GM18508 (cell line): ENCODE measurements at regions not wholly inside any gene's neighbourhood (a gene's known extent, or its start where the extent isn't known, plus 50 kb on each side); places are given as distances from the start of the nearest gene placed in this dataset.

Experiments
- ATAC-seq: cut with Tn5 transposase; IDR thresholded peaks from one replicate; pipeline ENCODE4 v1.9.1; 2021; ENCODE audit warnings: moderate number of reproducible peaks; ENCODE audit not compliant: insufficient read depth, unreplicated experiment

DNA sequence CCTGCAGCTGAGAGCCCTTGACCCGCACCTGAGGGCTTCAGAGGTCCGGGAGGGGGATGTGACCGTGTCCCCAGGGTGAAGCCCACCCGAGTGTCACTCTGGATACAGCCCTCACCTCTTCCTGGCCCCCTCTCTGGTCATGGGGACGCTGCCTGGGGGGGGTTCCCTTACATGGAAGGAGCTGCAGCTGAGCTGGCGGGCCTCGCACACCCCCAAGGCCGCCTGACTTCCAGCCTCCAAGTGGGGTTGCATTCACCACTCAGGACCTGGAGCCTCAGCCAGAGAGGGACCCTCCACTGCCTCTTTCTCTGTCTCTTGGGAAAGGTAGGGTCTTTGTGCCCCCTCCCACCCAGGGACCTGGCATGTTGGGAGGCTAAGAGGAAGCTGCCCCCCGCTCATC is 284.6 kb downstream of the SEC14L1 start:
- no peak for ATAC-seq

DNA sequence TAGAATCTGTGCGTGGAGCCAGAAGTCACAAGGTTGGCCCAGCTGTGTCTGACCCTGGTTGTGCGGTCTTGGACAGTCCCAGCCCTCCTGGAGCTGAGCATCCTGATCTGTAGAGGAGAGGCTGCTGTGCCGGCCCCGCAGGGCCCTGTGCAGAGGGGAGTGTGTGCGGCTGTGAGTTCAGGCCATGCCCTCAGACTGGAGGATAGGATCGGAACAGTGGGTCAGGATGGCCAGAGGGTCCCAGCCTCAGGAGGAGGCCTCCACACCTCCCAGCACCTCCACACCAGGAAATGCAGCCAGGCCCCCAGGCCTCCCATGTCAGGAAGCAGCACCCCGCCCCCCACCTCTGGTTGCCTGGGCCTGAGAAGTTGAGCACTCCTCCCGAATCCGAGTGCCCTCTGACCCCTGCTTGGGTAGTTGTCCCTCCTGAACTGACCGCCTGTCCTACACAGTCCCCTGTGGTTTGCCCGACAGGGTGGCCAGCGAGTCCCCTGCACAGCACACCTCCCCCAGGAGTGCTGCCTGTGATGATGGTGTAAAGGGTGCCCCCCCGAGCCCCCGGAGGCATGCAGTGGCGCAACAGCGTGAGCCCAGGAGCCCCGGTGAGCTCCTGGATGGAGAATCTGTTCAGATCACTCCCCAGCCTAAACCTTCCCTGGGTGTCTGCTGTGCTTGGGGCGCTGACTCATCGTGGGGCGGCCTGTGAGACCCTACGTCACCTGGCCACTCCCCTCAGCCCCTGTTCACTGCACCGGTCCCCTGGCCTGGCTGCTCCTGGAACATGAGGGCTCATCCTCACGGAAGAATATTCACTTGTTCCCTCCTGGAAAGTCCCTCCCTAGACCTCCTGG is 285.2 kb downstream of the SEC14L1 start:
- no peak for ATAC-seq

GRCh38 chr17:77426676-77427386 is 286.1 kb downstream of the SEC14L1 start:
- no peak for ATAC-seq

DNA sequence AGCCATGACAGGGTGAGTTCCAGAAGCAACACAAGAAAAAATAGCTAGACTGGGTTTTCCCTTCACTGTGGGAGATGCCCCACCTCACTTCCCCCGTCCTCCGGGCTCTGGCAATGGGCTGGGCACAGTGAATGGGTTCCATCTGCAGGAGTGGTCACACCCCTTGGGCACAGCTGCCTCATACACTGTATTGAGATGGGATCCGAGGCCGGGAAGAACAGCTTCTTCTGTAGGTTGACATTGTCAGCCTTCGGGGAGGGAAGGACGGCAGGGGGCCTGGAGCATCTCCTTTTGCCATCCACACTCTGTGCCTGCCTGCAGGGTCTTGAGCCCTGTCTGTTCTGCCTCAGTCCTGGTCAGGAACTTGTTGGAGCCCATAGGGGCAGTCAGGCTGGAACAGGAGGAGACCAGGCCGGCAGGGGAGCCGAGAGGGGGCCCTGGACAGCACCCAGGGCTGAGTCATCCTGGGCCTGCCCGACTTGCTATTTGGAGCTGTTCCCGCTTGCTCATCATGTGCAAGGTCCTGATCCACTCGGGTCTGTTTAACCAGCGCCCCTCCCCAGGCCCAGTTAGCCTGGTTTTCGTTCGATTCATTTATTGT is 286.7 kb downstream of the SEC14L1 start:
- no peak for ATAC-seq

DNA sequence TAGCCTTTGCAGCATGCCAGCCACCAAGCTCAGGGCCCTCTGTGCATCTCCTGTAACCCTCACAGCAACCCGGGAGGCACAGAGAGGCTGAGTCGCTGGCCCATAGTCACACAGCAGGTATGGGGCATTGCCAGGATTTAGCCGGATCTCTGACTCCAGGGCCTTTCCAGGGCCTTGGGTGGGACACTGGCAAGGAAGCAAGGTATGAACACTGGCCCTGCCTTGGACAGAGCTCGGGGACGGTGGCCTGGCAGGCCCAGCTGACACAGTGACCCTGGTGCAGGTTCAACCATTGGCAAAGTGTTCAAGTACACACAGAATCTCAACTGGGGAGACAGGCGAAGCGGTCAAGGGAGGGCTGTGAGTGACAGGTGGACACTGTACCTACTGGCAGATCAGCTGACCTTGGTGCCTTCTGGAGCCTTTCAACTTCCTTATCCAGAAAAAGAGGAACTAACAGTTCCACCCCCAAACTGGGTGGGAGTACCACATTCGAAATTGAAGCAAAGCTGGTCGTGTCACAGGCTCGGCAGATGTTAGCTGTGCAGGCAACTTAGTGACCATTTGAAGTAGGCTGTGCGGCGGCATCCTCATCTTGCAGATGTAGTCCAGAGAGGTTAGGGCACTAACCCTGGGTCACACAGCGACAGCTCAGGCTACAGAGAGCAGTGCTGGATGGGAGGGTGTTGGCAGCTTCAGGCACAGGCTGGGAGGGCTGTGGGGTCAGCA is 287.4 kb downstream of the SEC14L1 start:
- no peak for ATAC-seq

GRCh38 chr17:77428749-77429368 is 288.1 kb downstream of the SEC14L1 start:
- no peak for ATAC-seq

DNA sequence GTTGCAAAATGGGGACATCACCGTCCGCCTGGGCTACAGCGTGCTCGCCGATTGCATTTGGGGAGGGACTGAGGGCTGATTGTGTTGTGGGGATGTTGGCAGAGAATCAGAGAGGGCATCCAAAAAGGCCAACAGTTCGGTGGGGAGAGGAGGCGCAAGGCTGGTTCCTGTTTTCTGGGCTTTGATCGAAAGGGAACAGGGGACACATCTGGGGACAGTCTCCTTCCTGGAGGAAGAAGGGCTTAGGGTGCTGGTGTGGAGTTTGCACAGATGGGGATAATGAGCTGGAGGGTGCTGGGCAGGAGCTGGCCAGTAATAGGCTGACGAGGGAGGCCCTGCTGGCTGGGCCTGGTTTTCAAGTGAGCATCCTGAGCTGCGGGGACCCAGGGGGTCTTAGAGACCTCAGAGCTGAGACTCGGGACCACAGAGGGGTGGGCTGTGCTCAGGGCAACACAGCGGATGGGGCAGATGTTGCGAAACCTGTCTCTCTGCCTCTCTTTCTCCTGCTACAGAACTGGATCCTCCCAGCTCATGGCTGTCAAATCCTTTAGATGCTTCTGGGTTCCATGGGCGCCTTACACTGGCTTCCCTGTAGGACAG is 288.7 kb downstream of the SEC14L1 start:
- no peak for ATAC-seq

DNA sequence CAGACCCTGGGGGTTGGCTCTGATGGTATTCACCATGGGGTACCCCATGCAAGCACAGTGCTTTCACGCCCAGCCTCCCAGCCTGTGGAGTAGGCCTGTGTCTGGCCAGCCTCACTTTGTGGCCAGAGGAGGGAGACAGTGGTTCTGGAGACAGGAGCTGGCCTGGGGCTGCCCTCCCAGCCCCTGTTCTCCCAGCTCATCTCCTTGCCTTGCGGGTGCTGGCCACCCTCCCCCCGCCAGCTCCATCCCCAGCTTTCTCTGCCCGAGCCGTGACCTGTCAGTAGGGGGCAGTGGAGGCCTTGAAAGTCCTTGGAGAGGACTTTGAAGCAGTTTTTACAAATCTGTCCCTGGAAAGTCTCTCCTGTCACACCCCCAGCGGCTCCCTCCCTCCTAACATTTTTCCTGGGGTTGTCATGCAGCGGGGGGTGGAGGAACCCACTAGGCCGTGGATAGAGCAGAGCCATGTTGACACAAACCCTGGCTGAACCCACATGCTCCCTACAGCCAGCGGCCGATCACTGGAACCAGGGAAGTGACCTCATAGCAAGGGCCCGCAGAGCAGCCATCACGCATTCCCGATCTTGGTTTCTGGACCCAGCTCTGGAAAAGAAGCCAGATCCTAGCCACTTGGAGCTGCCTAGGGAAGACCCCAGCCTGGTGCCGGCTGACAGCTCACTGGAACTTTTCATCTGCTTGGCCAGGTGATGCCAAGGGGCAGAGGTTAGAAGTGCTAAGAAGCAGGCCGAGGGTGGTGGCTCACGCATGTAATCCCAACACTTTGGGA is 289.4 kb downstream of the SEC14L1 start:
- no peak for ATAC-seq

DNA sequence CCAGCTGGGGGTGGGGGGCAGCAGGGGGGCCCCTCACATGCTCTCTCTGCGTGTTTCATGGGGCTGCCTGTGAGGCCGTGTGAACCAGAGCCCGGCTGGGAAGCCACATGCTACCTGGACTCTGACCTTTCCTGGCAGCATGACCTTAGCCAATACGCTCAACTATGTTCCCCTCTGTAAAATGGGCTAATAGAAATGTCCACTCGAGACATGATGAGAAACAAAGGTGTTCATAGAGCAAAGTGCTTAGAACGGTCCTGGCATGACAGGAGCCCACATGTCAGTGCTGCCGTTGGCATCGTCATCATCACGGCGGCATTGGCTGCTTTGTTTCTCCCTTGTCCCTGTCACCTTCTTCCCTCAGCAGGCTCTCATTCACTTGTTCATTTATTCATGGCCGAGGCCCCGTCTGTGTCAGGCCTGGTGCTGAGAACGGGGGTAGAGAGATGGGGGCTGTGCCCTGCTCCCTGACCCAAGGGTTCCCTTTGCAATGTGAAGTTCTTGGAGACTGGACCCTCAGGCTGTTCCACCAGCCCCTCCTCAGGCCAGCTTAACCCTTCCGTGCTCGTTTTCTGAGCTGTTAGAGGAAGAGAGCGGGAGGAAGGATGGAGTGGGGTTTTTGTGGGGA is 291.4 kb downstream of the SEC14L1 start:
- no peak for ATAC-seq

DNA sequence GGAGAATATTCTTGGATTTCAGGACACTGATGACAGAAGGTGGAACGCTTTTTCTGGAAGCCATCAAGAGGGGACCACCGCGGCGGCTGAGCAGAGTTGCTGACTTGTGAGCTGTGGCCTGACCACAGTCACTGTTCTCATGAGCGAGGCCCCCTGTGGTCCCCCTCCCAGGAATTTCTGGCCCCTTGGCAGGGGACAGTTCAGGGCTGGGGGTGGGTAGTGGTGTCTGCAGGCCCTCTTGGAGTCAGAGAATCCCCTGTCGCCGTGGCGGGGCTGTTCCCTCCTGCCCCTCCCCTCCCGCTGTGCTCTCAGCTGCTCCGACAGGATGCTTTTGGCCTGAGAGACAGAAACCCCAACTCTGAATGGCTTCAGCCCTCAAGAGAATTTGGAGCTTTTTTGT is 292.0 kb downstream of the SEC14L1 start:
- no peak for ATAC-seq

- ATAC-seq = no peak
Observed at GRCh38 chr17:77433385-77434135, 292.8 kb downstream of the SEC14L1 start.

DNA sequence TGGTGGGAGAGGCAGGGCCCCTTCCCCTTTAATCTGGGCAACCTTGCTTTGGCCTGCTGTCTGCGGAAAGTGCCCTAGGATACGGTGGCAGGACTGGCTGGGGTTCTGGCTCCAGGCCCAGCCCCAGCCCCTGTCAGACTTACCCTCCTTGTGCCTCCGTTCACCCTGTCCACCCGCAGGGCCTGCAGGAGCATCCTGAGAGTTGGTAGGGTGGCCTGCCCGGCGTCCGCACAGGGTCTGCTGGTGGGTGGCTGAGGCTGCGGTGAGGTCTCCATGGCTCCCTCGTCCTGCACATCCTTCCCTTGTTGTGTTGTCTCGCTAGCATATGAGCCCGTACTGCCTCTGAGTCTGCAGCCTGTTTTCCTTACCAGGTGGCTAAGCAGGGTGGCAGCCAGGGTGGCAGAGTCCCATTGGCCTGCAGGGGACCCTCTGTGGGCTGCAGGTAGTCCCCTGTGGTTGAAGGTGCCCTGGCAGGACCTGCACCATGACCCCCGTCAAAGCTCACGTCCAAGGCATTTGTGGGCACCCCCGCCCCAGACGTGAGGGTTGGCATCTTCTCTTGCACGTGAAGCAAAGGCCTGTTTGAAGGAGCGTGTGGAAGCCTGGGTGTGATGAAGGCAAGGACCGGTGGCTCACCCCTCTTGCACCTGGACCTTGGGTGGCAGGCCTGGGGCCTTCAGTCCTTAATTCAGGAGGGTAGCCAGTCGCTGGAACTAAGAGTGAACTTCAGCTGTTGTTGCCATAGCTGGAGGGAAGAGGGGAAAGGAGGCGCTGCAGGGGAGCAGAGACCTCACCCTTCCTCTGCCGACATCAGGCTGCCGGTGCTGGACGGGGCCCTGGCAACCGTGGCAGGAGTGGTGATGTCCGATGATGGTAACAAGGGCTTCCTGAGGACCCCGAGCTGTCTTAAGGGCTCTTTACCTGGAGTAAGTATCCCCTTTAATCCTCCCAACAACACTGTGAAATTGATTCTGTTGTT is 293.7 kb downstream of the SEC14L1 start:
- ATAC-seq = no peak

DNA sequence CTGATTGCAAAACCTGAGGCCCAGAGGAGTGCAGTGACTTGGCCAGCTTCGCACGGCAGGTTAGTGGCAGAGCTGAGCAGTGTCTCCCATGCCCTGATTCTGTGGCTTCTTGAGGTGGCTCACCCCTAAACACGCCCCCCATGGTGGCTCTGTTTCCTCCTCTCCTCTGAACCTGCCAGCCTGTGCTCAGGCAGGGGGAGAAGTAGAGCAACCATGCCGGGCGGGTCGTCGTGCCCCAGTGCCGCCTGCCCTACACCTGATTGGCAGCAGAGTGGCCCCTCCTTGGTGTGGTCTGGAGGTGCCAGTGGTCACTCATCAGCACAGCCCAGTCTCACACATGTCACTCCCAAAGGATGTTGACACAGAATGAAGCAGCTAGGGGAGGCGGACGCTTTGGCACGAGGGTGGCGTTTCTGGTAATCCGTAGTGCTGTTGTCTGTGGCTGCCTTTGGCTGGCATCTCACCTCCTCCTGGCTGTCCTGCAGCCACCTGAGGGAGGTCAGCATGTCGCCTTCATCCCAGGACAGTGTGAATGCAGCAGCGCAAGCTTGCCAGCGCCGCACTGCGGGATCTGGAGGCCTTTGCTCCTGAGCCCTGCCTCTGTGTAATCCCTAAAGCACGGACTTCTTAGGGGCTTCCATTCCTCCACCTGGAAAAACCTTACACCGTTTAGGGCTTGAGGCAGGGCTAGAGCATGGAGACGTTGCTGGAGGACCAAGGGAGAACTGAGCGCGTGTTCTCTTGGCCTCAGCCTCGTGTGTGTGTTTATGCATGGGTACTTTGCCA is 294.7 kb downstream of the SEC14L1 start:
- ATAC-seq = no peak

DNA sequence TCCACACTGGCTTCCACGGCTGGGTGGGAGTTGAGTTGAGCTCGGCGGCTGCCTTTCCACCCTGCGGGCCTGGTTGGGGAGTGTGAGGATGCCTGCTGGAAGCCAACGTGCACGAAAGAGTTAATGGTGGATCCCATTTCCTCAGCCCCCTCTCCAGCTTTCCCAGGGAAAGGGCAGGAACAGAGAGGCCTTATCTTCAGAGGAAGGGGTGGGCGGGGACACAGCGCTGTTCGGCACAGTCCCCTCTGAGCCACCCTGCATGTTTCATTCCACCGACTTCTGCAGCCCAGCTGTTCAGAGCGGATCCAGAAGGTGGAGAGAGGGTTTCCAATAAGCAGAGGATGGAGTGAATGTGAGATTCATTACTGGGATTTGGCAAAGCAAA is 295.3 kb downstream of the SEC14L1 start:
- ATAC-seq = no peak

GRCh38 chr17:77436481-77436880 is 295.7 kb downstream of the SEC14L1 start:
- ATAC-seq = no peak

DNA sequence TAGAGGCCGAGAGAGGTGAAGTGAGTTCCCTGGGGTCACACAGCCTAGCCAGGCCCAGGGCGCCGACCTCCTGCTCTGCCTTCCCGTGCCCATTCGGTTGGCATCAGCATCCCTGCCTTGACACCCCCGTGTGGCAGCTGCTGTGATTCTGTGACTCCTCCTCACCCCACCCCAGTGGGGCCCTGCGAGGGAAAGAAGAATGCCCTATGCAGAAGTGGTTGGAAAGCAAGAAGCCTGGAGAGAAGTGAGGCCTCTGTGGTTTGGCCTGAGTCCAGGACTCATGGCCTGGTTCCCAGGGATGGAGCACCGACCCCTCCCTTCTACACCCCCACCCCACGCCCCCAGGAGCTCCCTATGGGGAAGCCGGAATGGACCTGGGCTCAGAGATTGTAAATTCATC is 296.2 kb downstream of the SEC14L1 start:
- ATAC-seq = no peak
